ENCODE measurements at regions not wholly inside any gene's neighbourhood (a gene's known extent, or its start where the extent isn't known, plus 50 kb on each side); places are given as distances from the start of the nearest gene placed in this dataset.

GRCh38 chr2:83874066-83874465, 585.0 kb downstream of the SUCLG1 start:
- no peak for DNase-seq (ENCODE audit: extremely low spot score)
- TF ChIP-seq CTCF (IDR thresholded peaks at IDR 0.05; ENCODE audit: control extremely low read depth, extremely low read depth, low read depth, missing control alignments), result no peak
- ChIA-PET CTCF (interaction anchor here (1.3 to 1.5 kb wide), 2 partner anchors 10 to 14 kb away, joined by 3 read pairs; no protein-coding TSS in a partner anchor), POLR2A (no interaction called here)

GRCh38 chr2:83873110-83873509, 586.0 kb downstream of the SUCLG1 start:
- DNase-seq (ENCODE audit: extremely low spot score), result no peak
- CTCF ChIA-PET, result interaction anchor here (1.3 to 1.5 kb wide), 2 partner anchors 9 to 13 kb away, joined by 3 read pairs; no protein-coding TSS in a partner anchor
- no peak for TF ChIP-seq CTCF (IDR thresholded peaks at IDR 0.05; ENCODE audit: control extremely low read depth, extremely low read depth, low read depth, missing control alignments)
- POLR2A ChIA-PET, result no interaction called here

GRCh38 chr2:83866211-83866610, 592.9 kb downstream of the SUCLG1 start:
- no peak for DNase-seq (ENCODE audit: extremely low spot score)
- CTCF ChIA-PET, result no interaction called here
- no peak for TF ChIP-seq CTCF (IDR thresholded peaks at IDR 0.05; ENCODE audit: control extremely low read depth, extremely low read depth, low read depth, missing control alignments)
- POLR2A ChIA-PET, result no interaction called here

GRCh38 chr2:83862600-83862999, 596.5 kb downstream of the SUCLG1 start:
- ChIA-PET POLR2A (no interaction called here), CTCF (no interaction called here)
- TF ChIP-seq CTCF (IDR thresholded peaks at IDR 0.05; ENCODE audit: control extremely low read depth, extremely low read depth, low read depth, missing control alignments), result no peak
- no peak for DNase-seq (ENCODE audit: extremely low spot score)

- CTCF ChIA-PET, result interaction anchor here (1.1 kb wide), 1 partner anchor 13 kb away, joined by 3 read pairs; no protein-coding TSS in a partner anchor
- DNase-seq (ENCODE audit: extremely low spot score), result no peak
- POLR2A ChIA-PET, result no interaction called here
- TF ChIP-seq CTCF (IDR thresholded peaks at IDR 0.05; ENCODE audit: control extremely low read depth, extremely low read depth, low read depth, missing control alignments), result no peak
Observed at GRCh38 chr2:83860320-83860719, 598.8 kb downstream of the SUCLG1 start.

- no peak for DNase-seq (ENCODE audit: extremely low spot score)
- no peak for TF ChIP-seq CTCF (IDR thresholded peaks at IDR 0.05; ENCODE audit: control extremely low read depth, extremely low read depth, low read depth, missing control alignments)
- CTCF ChIA-PET, result interaction anchor here (1.1 kb wide), 1 partner anchor 14 kb away, joined by 3 read pairs; no protein-coding TSS in a partner anchor
- POLR2A ChIA-PET, result no interaction called here
Observed at GRCh38 chr2:83859553-83859952, 599.5 kb downstream of the SUCLG1 start.

GRCh38 chr2:83851066-83851465, 608.0 kb downstream of the SUCLG1 start:
- DNase-seq (ENCODE audit: extremely low spot score), result no peak
- TF ChIP-seq CTCF (IDR thresholded peaks at IDR 0.05; ENCODE audit: control extremely low read depth, extremely low read depth, low read depth, missing control alignments), result no peak
- ChIA-PET CTCF (no interaction called here), POLR2A (no interaction called here)
